ENCODE measurements at regions not wholly inside any gene's neighbourhood (a gene's known extent, or its start where the extent isn't known, plus 50 kb on each side); places are given as distances from the start of the nearest gene placed in this dataset.

DNA sequence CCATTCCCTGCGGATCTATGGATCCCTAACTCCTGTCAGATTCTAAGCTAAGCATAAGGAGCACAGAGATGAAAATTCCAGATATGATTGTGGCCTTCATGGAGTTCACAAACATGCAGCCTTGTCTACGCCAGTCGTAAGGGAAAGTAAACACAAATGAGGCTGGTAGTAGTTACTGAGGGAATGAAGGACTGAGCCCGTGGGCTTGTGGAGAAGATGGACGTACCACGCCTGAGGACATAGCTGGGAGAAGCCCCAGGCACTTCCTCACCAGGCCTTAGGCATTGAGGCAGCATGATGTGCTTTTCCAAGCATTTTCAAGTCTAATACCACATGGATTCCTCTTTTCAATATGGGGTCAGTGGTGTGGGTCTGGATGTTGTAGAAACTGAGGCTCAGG, 515.2 kb downstream of the BCL11B start:
- DNase-seq, result no peak

DNA sequence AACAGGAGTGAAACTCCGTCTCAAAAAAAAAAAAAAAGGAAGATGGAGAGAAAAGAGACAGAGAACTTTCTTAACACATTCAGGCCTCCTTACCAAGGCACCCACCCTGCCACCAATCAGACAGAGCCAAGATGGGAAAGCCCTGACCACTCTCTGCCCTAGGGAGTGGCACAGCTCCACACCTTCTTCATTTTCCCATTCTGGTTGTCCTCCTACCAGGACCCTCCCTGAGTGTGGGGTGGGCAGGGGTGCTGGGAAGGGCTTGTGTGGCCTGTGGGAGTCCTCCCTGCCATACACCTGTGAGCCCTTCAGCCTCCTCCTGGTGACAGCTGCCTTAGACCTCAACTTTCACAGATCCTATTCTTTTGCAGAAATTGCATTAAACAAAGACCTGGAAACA, 513.6 kb downstream of the BCL11B start:
- DNase-seq, result no peak

DNA sequence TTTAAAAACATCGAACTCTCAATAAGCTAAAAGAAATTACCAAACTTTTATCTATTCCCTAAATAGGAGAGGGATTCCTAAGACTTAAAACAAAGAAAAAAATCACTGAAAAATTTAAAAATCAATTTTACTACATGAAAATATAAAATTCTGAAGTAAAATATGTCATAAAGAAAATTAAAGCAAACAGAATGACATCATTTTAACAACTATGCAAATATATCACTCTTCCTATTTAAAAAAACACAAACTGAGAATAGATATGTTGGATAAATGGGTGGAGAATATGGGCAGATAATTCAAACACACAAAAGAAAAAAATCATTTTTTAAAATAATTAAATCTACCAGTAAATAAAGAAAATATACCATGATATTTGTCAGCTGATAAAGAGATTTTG, 510.0 kb downstream of the BCL11B start:
- DNase-seq, result no peak

DNA sequence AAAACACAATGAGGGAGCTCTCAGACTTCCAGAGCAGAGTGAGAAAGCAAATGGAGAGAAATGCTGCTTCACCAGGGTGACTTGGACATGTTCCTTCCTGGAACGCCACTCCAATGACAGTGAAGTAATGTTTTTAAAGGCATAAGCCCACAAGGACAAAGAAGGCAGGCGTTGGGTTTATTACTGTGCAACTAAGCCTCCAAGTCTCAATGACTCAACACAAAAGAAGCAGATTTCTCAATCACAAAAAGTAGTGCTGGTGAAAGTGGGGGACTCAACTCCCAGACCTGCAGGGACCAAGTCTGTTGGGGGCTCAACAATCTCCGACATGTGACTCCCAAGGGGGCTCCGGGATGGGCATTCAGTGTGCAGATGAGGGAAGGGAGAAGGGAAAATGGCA, 505.2 kb downstream of the BCL11B start:
- no peak for DNase-seq

DNA sequence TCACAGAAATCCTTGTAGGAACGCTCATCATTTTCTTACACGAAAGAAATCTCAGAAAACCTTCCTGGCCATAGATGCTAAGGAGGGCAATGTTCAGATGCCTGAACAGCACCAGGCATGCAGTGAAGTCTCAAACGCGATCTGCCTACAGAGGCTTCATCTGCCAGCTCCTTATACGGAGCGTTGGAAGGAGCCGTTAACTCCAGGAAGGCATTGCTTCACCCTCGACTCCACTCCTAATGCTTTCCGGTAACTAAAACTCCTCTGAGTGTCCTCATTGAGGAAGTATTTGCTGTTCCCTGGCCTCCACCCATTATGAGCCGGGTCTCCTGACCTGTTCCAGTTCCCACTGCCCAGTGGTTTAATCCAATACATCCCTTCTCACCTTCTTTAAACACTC, 502.7 kb downstream of the BCL11B start:
- DNase-seq, result no peak

DNA sequence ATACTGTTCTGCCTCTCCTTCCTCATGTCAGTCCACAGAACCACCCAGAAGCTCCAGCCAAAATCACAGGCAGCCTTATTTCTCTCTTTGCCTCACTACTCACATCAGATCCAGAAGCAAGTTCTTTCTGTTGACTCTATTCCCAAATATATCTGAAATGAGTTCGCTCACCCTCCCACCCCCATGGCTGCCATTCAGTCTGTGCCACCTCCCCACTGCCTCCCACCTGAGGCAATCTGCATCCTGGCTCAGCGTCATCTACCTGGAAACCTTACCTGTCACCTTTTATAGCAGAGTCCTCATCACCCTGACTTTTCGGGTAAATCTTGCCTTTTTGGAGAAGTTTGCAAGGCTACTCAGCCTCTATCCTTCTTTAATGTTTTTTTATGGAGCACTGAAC, 501.8 kb downstream of the BCL11B start:
- DNase-seq, result no peak

DNA sequence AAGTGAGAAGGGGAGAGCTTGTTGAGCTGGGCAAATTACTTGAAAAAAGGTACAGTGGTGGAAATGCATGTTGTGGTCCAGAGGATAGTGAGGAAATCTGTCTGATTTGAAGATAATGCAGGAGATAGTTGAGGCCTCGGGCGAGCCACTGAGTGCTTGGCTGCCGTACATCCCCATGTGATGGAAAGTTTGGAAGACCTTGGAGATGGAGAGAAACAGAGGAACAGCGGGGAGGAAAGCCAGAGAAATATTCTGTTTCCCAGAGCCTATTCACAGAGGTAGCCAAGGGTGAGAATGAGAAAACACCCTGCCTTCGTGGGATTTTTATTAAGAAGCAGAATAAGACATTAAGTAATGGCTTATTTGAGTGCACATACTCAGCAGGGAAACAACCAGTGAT, 498.2 kb downstream of the BCL11B start:
- no peak for DNase-seq

DNA sequence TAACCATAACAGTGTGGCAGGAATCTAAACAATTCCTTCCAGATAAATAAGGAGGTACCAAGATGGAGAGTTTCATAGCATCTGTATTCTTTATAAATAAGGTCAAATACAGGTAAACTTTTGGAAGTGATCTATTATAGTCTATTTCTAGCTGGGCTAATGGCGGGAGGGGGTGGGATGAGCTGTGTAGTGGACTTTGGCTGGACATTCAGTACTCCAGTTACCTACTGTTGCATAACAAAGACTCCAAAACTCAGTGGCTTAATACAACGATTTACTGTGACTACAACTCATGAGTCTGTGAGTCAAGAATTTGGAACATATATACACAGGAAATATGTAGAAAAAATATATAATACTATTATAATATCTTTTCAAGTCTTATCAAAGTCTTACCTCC, 496.1 kb downstream of the BCL11B start:
- no peak for DNase-seq

DNA sequence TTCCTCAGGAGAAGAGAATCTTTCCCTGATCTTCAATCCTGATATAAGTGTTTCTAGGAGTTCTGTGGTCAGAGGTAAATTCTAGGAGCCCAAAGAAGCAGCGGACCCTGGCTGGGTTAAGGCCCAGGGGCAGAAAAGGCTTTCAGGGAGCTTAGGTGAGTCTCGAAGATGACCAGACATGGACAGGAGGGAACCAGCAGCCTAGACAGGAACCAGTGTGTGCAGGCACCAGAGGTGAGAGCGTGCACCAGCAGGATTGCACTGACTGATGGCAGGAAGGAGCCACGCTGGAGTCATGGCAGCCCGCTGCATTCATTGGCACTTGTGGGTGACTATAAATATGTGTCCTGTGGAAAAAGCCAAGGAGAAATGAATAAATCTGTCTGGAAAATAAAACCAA, 489.9 kb downstream of the BCL11B start:
- DNase-seq, result no peak

DNA sequence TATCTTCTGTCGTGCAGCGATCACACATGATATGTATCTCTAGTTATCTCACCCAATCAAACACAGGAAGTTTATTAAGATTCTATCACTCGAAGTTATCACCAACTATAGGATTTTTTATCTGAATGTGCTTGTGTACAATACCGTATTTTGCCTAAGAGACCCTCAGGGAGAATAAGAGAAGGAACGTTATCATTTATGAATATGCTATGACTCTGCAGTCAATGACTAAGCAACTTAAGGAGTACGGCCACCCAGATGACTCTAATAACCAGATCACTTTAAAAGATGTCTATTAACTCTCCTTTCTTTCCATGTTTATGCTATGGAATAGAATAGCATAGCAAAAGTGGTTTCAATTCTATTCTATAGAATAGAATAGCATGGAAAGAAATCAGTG, 486.4 kb downstream of the BCL11B start:
- no peak for DNase-seq

DNA sequence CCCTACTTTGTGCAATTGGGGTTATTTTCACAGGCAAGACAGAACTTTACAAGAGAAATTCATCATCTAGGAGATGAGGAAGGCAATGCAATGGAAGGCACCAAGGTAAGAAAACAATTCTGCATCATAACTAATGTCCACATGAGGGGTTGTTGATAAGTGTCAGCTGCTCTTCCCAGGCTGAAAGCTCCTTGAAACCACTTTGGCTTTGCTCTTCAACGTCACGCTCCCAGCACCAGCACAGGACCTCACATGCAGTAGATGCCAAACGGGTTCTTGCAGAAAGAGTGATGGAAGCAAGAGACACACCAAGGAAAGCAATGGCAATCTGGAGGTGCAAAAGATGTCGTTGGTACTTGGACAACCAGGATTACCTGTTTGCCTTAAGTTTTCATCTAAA, 485.5 kb downstream of the BCL11B start:
- no peak for DNase-seq

DNA sequence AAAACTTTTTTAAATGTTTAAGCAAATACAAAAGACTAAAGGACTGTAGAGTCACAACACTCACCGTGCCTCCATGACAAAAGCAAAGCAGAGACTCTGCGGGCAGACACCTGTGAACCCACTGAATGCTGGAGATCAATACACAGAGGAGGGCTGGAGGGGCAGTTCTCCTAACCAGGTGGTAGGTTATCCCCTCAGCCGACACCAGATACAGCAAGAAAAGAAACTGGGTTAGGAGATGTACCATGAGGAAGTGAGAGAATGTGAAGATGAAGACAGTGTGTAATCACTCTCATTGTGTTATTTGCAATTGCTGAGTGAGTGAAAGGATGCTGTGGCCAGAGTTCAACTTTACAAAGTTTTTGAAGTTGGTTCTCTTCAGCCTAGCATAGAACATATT, 480.3 kb downstream of the BCL11B start:
- no peak for DNase-seq

DNA sequence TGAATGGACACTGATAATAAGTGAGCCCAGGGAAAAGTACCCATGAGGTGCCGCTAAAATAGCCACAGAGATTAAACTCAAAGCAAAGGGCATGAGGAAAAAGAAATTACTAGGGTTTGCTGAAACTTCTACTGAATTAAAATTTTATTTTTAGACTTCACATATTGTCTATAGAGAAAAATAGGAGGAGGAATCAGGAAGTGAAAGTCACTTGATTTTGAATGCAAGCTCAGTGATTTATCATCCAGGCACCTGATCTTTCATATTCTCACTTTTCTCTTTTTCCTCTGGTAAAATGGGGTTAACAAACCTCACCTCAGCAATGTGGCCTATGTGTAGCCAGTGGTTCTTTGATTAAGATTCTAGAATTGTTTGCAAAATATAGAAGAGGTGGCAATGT, 479.8 kb downstream of the BCL11B start:
- DNase-seq, result no peak

DNA sequence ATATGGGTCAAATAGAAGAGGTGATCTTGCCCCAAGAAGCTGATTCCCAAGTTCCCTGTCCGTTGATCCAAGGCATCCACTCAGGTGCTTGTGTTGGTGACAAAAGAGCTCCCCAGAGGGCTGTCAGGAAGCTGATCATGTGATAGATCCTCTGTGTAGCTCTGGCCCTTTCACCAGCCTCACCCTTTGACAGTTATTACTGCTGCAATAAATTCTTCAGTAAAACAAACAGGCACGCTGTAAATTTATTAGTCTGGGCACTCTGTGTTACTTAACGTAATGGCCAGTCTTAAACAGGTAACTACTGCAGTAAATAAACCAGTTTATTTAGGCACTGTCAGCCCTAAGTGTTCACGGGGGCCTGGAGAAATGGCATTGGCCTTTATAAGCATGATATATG, 473.9 kb downstream of the BCL11B start:
- DNase-seq, result peak; percentile 29

DNA sequence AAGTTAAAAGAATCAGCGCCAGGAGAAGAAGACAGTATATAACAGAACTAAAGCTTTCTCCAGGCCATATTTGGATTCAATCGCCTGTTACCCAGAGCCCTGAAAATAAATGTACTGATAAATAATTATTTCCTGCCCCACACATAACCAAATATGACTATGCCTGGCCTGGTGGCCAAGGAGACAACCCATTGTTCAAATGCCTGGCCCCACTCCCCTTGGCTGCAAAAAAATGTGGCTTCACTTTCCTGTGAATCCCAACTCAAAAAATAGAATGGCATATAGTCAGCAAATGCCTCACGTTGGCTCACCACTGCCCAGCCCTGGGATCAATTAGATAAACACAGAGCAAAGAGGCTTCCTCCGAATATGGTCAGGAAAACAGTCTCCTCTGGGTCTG, 472.1 kb downstream of the BCL11B start:
- DNase-seq, result no peak

DNA sequence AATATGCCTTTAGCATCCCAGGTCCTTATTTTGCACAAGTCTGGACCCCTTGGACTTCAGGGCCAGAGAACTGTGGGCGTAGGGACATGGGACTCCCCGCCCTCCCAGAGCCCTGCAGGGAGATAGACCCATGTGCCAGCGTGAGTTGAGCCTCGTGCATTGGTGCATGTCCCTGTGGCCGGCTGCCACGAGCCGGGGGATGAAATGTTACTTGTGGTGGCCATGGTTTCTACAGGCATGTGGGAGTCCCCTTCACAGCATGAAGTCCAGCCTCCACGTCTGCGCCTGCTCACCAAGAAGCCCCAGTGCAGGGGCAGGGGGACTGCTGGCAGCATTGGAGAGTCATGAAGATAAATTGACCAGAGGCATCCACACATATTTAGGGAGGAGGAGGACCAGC, 470.0 kb downstream of the BCL11B start:
- no peak for DNase-seq

DNA sequence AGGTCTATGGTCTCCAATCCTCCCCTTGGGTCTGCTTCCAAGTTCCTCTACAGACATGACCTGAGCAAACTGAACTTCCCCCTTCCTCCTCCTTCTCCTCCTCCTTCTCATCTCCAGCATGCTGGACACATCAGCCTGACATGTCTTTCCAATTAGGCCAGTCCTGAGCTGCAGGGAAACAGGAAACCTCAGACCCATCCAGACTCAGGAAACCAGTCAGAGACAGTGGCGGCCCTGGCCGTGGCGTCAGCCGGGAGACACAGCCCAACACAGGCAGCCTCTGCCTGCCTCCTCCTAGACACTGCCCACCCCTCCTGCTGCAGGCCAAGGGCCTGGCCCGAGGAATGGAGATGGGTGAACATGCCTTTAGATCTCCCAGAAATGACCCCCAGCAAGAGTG, 468.8 kb downstream of the BCL11B start:
- no peak for DNase-seq

DNA sequence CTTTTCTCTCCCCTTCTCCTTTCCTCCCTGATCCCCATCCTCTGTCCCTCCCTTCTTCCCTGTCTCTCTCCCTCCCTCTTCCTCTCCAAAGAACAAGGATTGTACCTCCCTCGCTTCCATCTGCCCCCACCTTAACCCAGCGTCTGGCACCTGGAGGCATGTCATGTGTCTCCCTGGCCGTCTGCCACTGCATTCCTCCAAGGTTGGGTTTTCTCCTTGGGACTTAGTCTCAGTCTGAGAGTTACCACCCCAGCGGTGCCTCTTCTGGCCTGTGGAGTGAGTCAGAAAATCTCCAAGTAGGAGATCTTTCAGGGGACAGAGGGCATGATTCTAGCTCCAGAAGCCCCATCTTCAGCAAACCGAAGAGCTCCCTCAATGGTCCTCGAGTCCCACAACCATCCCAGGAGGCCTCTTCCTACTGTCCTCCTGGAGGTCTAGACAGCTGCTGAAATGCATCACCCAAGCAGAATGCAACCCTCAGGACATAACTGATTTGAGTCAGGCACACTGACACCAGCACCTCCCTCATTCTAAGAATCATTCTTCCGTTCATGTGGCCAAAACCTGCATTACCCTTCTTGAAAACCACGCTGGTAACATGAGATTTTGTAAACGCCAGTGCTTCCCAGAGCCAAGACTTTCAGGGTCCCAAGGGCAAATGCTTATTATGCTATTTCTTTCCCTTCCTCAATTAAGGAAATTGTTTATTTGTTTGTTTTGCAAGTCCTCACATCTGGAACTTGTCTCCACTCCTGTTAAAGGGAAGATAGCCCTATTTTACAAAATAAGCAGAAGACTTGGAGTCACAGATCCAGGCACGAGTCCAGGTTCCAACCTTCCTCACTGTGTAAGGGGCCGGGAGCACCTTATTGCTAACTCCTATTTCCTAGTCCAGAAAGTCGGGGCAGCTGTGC, 463.2 kb downstream of the BCL11B start:
- DNase-seq, result no peak

DNA sequence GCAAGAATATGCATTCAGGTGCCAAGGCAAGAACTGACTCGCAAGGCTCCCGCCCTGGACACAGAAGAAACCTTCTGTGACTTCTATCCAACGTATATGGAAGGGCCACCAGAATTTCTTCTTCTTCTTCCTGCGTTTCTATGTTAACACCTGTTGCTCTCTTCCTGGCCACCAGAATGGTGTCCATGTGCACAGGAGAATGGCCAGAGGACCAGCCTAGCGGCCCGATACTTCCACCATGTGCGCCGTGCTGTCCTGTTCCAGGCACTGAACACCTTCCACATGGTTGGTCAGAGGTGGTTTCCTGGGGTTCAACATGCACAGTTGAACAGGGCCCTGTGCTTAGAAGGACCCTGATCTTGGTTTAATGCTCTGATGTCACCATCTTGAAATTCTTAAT, 455.8 kb downstream of the BCL11B start:
- DNase-seq, result no peak

DNA sequence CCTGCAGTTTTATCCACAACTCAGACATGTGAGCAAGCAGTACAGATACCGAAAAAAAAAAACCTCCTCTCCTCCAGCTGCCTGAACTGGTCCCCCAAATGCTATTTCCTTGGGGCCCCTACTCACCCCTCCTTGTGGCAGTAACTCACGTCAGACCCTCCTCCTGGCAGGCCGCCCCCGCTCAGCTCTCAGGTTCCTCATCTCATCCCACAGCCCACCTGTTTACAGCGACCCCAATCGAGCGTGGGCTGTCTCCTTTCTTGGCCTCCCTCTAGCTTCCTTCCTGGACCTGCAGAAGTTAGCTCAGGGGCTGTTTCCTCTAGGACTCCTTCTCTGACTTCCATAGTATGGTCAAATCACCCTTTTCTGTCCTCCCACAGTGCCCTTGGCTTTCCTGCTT, 455.3 kb downstream of the BCL11B start:
- no peak for DNase-seq

DNA sequence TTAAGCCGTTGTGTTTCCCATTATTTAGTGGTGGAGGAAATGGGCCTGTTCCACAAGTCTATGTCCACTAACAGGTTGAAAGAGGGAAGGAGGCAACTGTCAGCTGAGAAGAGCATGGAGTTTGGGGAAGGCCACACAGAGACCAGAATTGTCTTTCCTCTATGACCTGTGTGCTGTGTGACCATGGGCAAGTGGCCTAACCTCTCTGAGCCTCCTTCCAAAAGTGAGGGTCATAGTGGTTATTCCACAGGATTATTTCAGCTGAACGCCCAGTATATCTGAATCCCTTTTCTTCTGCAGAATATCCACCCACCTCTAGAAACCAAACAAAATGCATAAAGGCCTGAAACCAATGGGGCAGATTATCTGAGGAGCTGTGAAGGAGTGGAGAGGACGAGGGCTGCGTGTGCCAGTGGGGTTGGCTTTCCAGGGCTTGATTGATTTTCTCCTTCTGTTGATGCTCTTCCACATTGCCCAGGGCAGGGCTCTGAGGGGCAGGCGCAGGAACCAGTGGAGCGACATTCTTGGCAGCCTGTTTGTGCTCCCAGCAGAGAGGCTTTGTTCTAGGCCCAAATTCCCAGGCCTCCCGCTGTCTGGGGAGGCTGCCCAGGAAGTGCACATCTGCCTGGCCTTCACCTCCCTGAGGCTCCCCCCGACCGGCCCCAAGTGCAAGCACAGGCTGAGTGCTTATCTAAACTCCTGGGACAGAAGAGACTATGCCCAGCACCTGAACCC, 452.7 kb downstream of the BCL11B start:
- DNase-seq, result no peak

DNA sequence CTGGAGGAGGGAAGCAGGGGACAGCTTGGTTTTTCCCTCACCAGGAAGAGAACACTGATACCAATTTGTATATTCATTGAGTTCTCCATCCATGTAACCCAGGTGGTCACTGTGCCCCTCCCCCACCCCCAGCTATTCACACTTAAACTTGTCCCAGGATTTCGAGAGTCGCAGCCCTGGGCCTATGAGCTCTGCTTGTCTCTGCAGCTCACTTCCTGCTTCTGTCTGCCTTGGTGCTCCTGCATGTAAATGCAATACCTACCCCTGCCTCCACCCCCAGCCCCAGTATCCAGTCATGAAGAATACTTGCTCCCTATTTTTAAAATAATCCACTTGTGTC, 452.2 kb downstream of the BCL11B start:
- DNase-seq, result no peak

DNA sequence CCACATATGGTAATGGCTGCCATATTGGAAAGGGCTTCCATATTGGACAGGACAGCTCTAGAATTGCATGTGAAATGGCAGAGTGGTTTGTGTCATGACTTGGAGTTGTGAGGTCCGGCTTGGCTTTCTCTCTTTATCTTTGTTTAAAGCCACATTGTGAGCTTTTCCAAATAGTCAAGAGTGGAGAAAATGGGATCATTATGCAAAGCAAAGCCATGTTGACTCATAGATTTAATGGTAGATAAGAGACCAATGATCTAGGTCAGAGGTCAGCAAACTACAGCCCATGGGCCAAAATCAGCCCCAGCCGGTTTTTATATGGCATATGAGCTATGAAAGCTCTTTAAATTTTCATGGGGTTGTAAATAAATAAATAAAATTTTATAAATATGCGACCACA, 449.1 kb downstream of the BCL11B start:
- DNase-seq, result no peak

DNA sequence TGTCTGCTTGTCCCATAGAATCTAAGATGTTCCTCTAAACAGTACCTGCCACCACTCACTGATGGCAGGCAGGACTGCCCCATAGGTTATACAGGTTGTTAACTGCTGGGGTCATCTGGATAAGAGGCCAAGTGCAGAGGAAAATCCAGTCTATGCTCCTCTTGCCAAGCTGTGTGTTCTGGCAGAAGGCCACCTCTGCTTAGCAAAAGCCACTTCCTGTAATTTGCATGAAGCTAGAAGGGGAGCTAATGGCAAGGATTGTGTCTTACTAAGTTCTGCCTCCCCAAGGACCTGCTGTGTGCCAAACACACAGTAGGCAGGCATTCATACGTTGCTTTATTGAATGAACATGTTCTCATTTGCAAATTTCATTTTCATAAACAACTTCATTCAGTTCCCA, 445.4 kb downstream of the BCL11B start:
- peak; percentile 34 for DNase-seq

DNA sequence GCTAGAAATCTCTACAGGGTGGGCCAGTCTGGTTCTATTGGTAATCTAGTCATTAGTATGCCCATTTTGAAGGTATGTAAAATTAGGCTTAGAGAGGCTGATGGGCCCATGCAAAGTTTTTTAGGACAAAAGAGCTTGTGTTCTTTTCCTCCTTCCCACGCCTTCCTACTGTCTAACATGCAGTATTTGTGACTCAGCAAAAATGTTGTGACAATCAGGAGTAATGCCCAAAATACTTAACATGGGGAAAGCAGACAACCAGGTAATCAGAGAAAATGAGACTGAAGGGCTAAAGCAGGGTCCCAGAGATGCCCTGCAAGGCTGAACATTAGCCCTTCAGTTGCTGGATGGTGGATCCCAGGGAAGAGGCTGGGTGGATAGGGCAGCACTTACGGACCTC, 437.9 kb downstream of the BCL11B start:
- no peak for DNase-seq
